ENCODE measurements at regions not wholly inside any gene's neighbourhood (a gene's known extent, or its start where the extent isn't known, plus 50 kb on each side); places are given as distances from the start of the nearest gene placed in this dataset.
A peak's percentile ranks its signal among the peaks of the same experiment; 100 is the strongest.

DNA sequence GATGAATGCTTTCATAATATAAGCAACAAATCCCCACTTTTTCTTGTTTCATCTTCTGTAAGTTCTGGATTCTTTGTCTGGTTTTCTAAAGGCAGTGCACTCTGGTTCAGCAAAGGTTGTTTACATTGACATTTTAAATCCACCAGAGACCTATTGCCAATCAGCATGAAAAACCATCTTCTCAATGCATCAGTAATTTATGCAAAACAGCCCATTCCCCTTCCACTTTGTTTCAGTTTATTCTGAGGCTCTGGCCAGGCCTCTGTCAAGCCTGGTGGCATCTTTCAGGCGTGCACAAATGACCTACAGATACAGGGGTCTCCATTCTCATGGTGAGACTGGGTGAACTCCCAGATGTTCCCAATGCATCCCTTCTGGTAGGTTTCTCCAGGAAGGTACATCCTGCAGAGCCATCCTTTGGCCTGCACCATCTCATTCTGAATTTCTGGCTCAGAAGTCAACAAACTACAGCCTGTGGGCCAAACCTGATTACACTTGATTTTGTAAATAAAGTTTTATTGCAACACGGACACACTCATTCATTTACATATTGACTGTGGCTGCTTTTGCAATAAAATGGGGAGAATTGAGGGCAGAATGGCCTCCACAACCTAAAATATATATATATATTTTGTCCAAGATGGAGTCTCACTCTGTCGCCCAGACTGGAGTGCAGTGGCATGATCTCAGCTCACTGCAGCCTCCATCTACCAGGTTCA is 405.4 kb downstream of the PREX1 start:
- Histone ChIP-seq H3K9me3 (no peaks in the 10 kb centered on the region), H3K27me3 (replicated peaks; ENCODE audit: control insufficient read depth, insufficient read depth, low read length) (no peaks in the 10 kb centered on the region), H3K4me3 (ENCODE audit: low read depth, low read length) (no peak overlapping the region), H3K36me3 (ENCODE audit: control insufficient read depth, insufficient read depth, low read length) (no peaks in the 10 kb centered on the region), H3K4me1 (no peaks in the 10 kb centered on the region)
- Mint-ChIP-seq H3K27ac (ENCODE audit: unreplicated experiment) (no peak overlapping the region), H3K36me3 (ENCODE audit: insufficient read depth, unreplicated experiment) (no peaks in the 10 kb centered on the region), H3K27me3 (ENCODE audit: insufficient read depth, unreplicated experiment) (peaks cover 7% of the 10 kb centered on the region), H3K4me3 (ENCODE audit: unreplicated experiment) (no peak overlapping the region), H3K9me3 (ENCODE audit: unreplicated experiment) (no peaks in the 10 kb centered on the region), H3K4me1 (ENCODE audit: low read depth, unreplicated experiment) (no peaks in the 10 kb centered on the region)
- no peak for DNase-seq
- intact Hi-C loops (cut with micrococcal nuclease; ENCODE audit: unreplicated experiment), result no loop called here
- TF ChIP-seq, protein P1, sequence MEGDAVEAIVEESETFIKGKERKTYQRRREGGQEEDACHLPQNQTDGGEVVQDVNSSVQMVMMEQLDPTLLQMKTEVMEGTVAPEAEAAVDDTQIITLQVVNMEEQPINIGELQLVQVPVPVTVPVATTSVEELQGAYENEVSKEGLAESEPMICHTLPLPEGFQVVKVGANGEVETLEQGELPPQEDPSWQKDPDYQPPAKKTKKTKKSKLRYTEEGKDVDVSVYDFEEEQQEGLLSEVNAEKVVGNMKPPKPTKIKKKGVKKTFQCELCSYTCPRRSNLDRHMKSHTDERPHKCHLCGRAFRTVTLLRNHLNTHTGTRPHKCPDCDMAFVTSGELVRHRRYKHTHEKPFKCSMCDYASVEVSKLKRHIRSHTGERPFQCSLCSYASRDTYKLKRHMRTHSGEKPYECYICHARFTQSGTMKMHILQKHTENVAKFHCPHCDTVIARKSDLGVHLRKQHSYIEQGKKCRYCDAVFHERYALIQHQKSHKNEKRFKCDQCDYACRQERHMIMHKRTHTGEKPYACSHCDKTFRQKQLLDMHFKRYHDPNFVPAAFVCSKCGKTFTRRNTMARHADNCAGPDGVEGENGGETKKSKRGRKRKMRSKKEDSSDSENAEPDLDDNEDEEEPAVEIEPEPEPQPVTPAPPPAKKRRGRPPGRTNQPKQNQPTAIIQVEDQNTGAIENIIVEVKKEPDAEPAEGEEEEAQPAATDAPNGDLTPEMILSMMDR (IDR thresholded peaks at IDR 0.05; ENCODE audit: insufficient read depth in 1 of 2, low read depth in 1 of 2, low read length in 1 of 2, severe bottlenecking in 1 of 2, unreplicated experiment in 1 of 2), result no peak
- POLR2A ChIA-PET, result no interaction called here
- no TSS peak for BruUV-seq (replicated peaks)
- CTCF ChIA-PET, result interaction anchor here (1.4 to 1.5 kb wide), 2 partner anchors 198 kb away, joined by 9 to 41 read pairs; no protein-coding TSS in a partner anchor

DNA sequence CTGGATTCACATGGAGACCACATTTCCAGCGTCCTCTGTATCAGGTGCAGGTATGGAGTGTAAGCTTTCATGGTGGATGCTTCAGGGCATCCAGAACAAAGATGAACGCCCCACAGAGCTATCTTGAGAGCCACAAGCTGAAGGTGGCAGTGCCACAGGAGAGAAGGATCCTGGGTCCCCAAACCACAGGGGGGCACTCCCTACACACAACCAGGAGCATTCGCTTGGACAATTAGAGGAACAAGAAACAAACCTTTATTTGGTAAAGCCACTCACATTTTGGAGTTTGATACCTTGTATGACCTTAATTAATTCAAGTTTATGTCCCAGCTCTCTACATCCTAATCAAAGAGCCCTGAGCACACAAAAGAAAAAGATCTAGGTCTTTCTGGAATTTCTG is 406.3 kb downstream of the PREX1 start:
- TF ChIP-seq, protein P1 (IDR thresholded peaks at IDR 0.05; ENCODE audit: insufficient read depth in 1 of 2, low read depth in 1 of 2, low read length in 1 of 2, severe bottlenecking in 1 of 2, unreplicated experiment in 1 of 2), result peak; percentile 40 to 59
- peaks cover 7% of the 10 kb centered on the region for H3K27me3 Mint-ChIP-seq (ENCODE audit: insufficient read depth, unreplicated experiment)
- no peak overlapping the region for H3K4me3 Mint-ChIP-seq (ENCODE audit: unreplicated experiment)
- Histone ChIP-seq H3K4me3 (ENCODE audit: low read depth, low read length) (no peak overlapping the region), H3K27me3 (replicated peaks; ENCODE audit: control insufficient read depth, insufficient read depth, low read length) (no peaks in the 10 kb centered on the region), H3K36me3 (ENCODE audit: control insufficient read depth, insufficient read depth, low read length) (no peaks in the 10 kb centered on the region), H3K4me1 (no peaks in the 10 kb centered on the region), H3K9me3 (no peaks in the 10 kb centered on the region)
- H3K27ac Mint-ChIP-seq (ENCODE audit: unreplicated experiment), result no peak overlapping the region
- no peaks in the 10 kb centered on the region for H3K4me1 Mint-ChIP-seq (ENCODE audit: low read depth, unreplicated experiment)
- ChIA-PET POLR2A (no interaction called here), CTCF (interaction anchor here (0.5 to 1.4 kb wide), 5 partner anchors 22 to 1063 kb away, joined by 3 to 41 read pairs (median 4); no protein-coding TSS in a partner anchor)
- H3K9me3 Mint-ChIP-seq (ENCODE audit: unreplicated experiment), result no peaks in the 10 kb centered on the region
- intact Hi-C loops (cut with micrococcal nuclease; ENCODE audit: unreplicated experiment), result loop anchor here (1.0 kb wide), 1 partner anchor 200 kb away; no protein-coding TSS in a partner anchor
- no TSS peak for BruUV-seq (replicated peaks)
- no peaks in the 10 kb centered on the region for H3K36me3 Mint-ChIP-seq (ENCODE audit: insufficient read depth, unreplicated experiment)
- peak; percentile 50 to 61 for DNase-seq

DNA sequence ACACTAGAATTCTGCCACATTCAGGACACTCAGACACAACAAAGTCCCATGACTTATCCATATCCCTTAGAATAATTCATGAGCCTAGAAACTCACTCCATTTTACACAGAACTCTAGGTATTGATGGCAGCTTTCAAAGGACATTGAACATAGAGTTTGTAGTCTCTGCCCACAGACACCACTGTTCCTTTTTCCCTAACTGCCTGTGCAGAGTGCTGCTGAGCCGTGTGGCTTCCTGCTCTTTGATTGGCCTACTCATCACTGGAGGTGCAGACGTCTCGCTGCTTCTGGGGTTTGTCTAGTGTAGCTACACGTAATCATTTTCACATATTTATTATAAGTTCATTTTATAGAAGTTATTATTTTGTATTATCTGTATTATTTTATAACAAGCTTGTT is 407.6 kb downstream of the PREX1 start:
- Histone ChIP-seq H3K4me1 (no peaks in the 10 kb centered on the region), H3K4me3 (ENCODE audit: low read depth, low read length) (no peak overlapping the region), H3K27me3 (replicated peaks; ENCODE audit: control insufficient read depth, insufficient read depth, low read length) (no peaks in the 10 kb centered on the region), H3K9me3 (no peaks in the 10 kb centered on the region), H3K36me3 (ENCODE audit: control insufficient read depth, insufficient read depth, low read length) (no peaks in the 10 kb centered on the region)
- H3K4me3 Mint-ChIP-seq (ENCODE audit: unreplicated experiment), result no peak overlapping the region
- H3K36me3 Mint-ChIP-seq (ENCODE audit: insufficient read depth, unreplicated experiment), result no peaks in the 10 kb centered on the region
- H3K27me3 Mint-ChIP-seq (ENCODE audit: insufficient read depth, unreplicated experiment), result no peaks in the 10 kb centered on the region
- H3K9me3 Mint-ChIP-seq (ENCODE audit: unreplicated experiment), result no peaks in the 10 kb centered on the region
- TF ChIP-seq, protein P1 (IDR thresholded peaks at IDR 0.05; ENCODE audit: insufficient read depth in 1 of 2, low read depth in 1 of 2, low read length in 1 of 2, severe bottlenecking in 1 of 2, unreplicated experiment in 1 of 2), result no peak
- H3K4me1 Mint-ChIP-seq (ENCODE audit: low read depth, unreplicated experiment), result no peaks in the 10 kb centered on the region
- no peak overlapping the region for H3K27ac Mint-ChIP-seq (ENCODE audit: unreplicated experiment)
- DNase-seq, result peak in 1 of 2 experiments; percentile 11
- CTCF ChIA-PET, result interaction anchor here (0.6 to 1.4 kb wide), 3 partner anchors 16 to 200 kb away, joined by 4 to 8 read pairs (median 5); no protein-coding TSS in a partner anchor
- POLR2A ChIA-PET, result no interaction called here
- no TSS peak for BruUV-seq (replicated peaks)
- intact Hi-C loops (cut with micrococcal nuclease; ENCODE audit: unreplicated experiment), result no loop called here

All from Caco-2 (cell line).